ENCODE measurements at regions not wholly inside any gene's neighbourhood (a gene's known extent, or its start where the extent isn't known, plus 50 kb on each side); places are given as distances from the start of the nearest gene placed in this dataset.

DNA sequence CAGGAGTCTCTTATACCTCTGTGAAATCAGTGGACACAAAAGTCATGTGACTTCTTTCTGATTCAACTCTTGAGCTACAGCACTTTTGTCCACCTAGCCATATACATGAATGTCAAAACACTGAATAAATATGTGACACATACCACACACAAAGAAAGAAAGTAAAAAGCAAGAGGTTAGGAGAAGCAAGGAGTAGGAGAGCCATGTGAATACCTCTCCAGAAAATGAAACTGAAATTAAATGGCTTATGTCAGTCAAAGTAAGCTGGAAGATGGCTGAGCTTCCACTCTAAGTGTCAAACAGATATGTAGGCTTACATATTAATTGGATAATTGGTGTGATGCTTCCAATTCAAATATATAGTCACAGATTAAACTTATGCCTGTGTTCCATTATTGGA, 1050.5 kb downstream of the BCL11A start:
- no peak for DNase-seq

DNA sequence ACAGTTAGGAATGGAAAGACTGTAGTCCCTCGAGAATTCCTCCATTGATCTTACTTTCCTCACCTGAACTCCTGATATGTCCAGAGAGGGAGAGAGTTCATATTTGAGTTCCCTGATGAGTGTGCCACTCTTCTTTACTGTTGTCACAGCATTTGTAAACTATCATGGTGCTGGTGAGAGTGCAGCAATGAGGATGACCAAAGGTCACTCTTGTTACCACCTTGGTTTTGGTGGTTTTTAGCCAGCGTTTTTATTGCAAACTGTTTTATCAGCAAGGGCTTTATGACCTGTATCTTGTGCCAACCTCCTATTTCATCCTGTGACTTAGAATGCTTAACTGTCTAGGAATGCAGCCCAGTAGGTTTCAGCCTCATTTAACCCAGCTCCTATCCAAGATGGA, 1062.5 kb downstream of the BCL11A start:
- no peak for DNase-seq

DNA sequence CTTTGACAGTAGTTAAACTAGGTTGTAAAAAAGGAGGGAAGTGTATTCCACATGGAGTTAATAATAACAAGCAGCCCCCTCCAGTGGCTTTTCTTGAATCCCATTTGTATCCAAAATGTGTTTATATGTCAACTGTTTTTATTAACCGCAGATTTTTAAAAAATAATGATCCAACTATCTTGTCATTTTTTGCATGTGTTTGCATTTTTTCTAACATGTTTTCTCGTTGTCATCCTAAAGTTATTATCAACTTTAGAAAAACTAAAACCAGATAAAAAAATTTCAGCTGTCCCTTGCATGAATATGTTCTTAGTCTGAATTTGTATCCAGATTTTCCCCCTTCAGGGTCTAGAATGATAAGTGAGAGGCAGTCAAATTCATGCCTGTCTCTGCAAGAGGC, 1063.3 kb downstream of the BCL11A start:
- no peak for DNase-seq

- DNase-seq = no peak
These were observed 1068.8 kb downstream of the BCL11A start for GRCh38 chr2:59484673-59485072.

DNA sequence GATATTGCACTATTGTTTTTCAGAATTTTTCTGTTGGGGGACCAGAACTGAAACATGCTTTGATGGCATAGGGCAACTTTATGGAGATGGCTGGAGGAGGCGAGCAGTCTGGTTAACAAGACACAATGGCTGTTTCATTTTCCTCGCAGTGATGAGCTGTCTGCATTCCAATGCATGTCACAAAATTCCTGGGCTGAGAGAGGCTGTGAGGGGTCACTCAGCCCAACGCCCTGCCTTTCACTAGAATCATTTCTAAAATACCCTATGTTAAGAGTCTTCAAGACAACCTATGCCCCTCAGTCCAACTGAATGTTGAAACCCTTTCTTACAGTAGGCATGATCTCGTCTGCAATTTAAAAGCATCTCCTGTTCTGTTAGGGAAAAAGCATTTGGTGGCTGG, 1090.0 kb downstream of the BCL11A start:
- DNase-seq = no peak

- no peak for DNase-seq
These were observed 1090.8 kb downstream of the BCL11A start for GRCh38 chr2:59462422-59463197.

DNA sequence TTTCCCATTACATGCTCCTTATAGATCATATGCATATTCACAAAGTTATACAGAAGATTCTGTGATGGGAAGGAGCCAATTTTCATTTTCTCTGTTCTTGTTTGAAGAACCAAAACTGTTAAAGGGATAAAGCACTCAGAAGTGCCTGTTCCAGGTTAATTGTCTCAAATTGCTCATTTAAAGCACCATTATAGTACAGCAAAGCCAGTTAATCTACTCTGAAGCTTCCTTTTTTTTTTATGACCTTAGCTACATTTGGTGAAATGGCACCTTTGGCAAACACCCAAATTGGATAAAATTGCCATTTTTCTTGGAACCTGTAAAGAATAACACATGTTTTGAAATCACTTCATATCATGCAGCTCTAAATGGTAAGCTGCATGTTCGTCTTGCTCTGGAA, 1092.3 kb downstream of the BCL11A start:
- DNase-seq = no peak

GRCh38 chr2:59458800-59459199, 1094.7 kb downstream of the BCL11A start:
- no peak for DNase-seq

DNA sequence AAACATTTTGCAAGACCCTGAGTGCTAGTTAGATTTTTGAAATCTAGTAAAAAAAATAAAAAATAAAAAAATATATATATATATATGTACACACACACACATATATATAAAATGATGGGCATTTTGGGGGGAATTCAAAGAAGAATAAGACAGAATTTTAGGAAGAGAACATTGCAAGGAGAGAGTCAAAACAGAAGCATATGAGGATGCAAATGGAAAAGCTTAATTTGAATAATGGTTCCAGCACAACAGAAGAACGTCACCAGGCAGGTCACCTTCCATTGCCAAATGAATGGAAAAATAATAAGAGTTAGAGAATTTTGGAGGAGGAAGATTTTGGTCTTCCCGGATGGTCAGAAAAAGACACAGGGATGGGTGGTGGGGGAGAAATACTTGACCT, 1097.2 kb downstream of the BCL11A start:
- DNase-seq = no peak

GRCh38 chr2:59449274-59449673, 1104.2 kb downstream of the BCL11A start:
- no peak for DNase-seq

GRCh38 chr2:59440491-59440890, 1113.0 kb downstream of the BCL11A start:
- no peak for DNase-seq

- DNase-seq = no peak
These were observed 1117.8 kb downstream of the BCL11A start for GRCh38 chr2:59435635-59436034.

- DNase-seq = no peak
These were observed 1124.5 kb downstream of the BCL11A start for GRCh38 chr2:59428940-59429339.

GRCh38 chr2:59427980-59428379, 1125.5 kb downstream of the BCL11A start:
- no peak for DNase-seq

DNA sequence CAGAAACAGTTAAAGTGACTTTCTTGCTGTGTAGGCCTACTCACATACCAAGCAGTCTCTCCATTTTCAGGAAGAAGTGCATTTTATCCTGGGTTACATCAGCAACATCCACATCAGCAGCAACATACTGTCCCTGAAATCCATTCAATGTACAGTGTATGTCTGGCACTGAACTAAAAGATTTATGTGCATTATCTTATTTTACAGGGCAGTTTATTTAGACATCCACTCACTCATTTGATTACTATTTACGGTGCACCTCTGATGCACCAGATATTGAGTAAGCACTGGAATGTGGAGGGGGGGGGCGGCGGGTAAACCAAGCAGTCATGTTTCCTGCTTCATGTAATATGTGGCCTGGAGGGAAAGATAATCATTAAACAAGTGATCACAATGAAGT, 1128.2 kb downstream of the BCL11A start:
- DNase-seq = no peak

GRCh38 chr2:59413751-59414570, 1139.5 kb downstream of the BCL11A start:
- no peak for DNase-seq

DNA sequence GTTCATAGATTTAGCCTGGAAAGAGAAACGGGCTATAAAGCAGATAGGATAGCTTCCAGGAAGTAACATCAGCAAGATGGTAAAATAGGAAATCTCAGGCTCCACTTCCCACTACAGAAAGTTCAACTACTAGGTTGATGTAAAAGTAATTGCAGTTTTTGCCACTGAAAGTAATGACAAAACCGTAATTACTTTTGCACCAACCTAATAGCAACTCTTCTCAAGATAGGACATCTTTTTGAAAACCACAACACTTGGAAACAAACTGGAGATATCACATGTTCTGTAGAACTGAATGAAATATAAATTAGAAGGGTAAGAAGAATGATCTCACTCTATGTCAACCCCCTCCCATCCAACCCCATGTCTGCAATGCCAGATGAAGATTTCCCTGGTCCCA, 1154.3 kb downstream of the BCL11A start:
- no peak for DNase-seq

- no peak for DNase-seq
These were observed 1155.4 kb downstream of the BCL11A start for GRCh38 chr2:59398081-59398480.

GRCh38 chr2:59395119-59395518, 1154.0 kb upstream of the FANCL start:
- DNase-seq = no peak

DNA sequence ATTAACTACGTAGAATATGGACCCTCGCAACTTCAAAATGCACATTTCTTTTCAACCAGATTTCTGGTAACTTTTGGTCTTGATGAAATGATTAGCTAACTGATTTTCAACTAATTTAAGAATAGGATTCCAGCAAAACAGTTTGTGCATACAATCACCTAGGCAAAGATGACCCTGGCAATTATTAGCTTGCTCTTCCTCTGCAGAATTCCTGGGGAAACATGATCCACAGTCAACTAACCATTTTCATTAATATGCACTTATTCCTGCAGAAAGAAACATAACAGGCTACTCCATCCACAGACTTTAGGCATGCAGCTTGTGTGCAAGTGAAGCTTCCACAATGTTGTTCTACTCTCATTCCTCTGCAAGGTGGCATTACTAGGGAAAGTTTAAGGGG, 1150.8 kb upstream of the FANCL start:
- no peak for DNase-seq

GRCh38 chr2:59390581-59390980, 1149.5 kb upstream of the FANCL start:
- DNase-seq = no peak

- DNase-seq = no peak
These were observed 1148.1 kb upstream of the FANCL start for GRCh38 chr2:59389240-59389639.

GRCh38 chr2:59385971-59386370, 1144.8 kb upstream of the FANCL start:
- no peak for DNase-seq

DNA sequence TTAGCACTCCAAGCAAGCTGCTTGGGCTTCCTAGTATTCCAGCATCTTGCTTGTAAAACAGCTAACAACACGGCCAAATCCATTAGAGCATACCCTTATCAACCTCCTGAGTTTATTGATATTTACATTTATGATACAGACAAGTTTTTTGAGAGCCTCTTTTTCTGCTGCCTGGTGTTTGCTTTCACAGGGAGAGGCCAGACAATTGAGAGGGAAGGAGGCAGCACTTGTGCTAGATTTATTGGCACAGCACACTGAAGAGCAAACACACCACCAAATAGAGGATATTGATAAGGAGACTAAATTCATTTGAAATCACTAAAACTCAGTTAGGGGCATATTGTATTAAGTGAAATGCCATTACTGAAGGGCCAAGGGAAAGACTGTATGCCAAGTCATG, 1142.3 kb upstream of the FANCL start:
- DNase-seq = no peak
